ENCODE measurements at regions not wholly inside any gene's neighbourhood (a gene's known extent, or its start where the extent isn't known, plus 50 kb on each side); places are given as distances from the start of the nearest gene placed in this dataset.
"Not testable (repeated sequence)": the region's sequence is repeated elsewhere in the genome, so short reads cannot be mapped to it uniquely, and the experiment has no call there.

GRCh38 chr7:63065684-63066083 lies 933.0 kb upstream of the ZNF722 start:
- BruUV-seq (replicated peaks), result no TSS peak
- no peaks in the 10 kb centered on the region for H3K27me3 ChIP-seq (replicated peaks; ENCODE audit: insufficient read depth, low read depth, low read length, poor library complexity)
- no peak for DNase-seq (ENCODE audit: low spot score)
- H3K9me3 ChIP-seq (ENCODE audit: low read depth, low read length, poor library complexity, severe bottlenecking), result peaks cover 5% of the 10 kb centered on the region
- no peaks in the 10 kb centered on the region for H3K36me3 ChIP-seq (ENCODE audit: insufficient read depth, low read length, poor library complexity, severe bottlenecking)
- no peaks in the 10 kb centered on the region for H3K4me1 ChIP-seq (ENCODE audit: insufficient read depth, low read length, poor library complexity, severe bottlenecking)
- ChIA-PET CTCF (no interaction called here), POLR2A (ENCODE audit: low non-redundant PET) (no interaction called here)
- TF ChIP-seq, protein P1, sequence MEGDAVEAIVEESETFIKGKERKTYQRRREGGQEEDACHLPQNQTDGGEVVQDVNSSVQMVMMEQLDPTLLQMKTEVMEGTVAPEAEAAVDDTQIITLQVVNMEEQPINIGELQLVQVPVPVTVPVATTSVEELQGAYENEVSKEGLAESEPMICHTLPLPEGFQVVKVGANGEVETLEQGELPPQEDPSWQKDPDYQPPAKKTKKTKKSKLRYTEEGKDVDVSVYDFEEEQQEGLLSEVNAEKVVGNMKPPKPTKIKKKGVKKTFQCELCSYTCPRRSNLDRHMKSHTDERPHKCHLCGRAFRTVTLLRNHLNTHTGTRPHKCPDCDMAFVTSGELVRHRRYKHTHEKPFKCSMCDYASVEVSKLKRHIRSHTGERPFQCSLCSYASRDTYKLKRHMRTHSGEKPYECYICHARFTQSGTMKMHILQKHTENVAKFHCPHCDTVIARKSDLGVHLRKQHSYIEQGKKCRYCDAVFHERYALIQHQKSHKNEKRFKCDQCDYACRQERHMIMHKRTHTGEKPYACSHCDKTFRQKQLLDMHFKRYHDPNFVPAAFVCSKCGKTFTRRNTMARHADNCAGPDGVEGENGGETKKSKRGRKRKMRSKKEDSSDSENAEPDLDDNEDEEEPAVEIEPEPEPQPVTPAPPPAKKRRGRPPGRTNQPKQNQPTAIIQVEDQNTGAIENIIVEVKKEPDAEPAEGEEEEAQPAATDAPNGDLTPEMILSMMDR (conservative IDR thresholded peaks at IDR 0.05; ENCODE audit: low read depth, low read length), result no peak
- no peak for TF ChIP-seq EZH2 (IDR thresholded peaks at IDR 0.05; ENCODE audit: borderline replicate concordance, low read depth, low read length, poor library complexity, severe bottlenecking)
- no peak overlapping the region for H3K27ac ChIP-seq (ENCODE audit: low read depth, low read length, poor library complexity, severe bottlenecking)
- intact Hi-C loops (cut with micrococcal nuclease; ENCODE audit: unreplicated experiment), result no loop called here
- no peak overlapping the region for H3K4me3 ChIP-seq (ENCODE audit: low read depth, low read length, poor library complexity, severe bottlenecking)

DNA sequence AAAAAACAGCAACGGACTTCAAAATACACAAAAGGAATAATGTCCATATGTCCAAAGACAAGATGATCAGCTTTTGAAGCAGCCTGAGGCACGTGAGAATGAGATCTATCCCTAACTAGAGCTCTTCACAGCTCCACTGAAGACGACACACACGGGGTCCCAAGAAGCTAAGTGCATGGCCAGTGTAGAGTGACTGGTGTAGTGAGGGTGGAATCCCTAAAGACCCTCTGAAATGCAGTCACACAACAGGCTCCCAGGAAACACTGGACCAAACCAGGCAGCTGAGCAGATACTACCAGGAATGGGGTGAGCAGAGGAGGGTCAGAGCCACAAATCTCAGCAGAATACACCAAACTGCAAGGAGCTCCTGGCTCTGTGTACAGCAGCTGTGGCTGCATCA lies 932.4 kb upstream of the ZNF722 start:
- intact Hi-C loops (cut with micrococcal nuclease; ENCODE audit: unreplicated experiment); CTCF ChIA-PET: not testable (repeated sequence)

GRCh38 chr7:63067897-63068585 lies 930.6 kb upstream of the ZNF722 start:
- TF ChIP-seq EZH2 (IDR thresholded peaks at IDR 0.05; ENCODE audit: borderline replicate concordance, low read depth, low read length, poor library complexity, severe bottlenecking), result no peak
- TF ChIP-seq, protein P1 (conservative IDR thresholded peaks at IDR 0.05; ENCODE audit: low read depth, low read length), result no peak
- POLR2A ChIA-PET (ENCODE audit: low non-redundant PET), result no interaction called here
- H3K27ac ChIP-seq (ENCODE audit: low read depth, low read length, poor library complexity, severe bottlenecking), result no peak overlapping the region
- no peaks in the 10 kb centered on the region for H3K4me1 ChIP-seq (ENCODE audit: insufficient read depth, low read length, poor library complexity, severe bottlenecking)
- no peak for DNase-seq (ENCODE audit: low spot score)
- H3K4me3 ChIP-seq (ENCODE audit: low read depth, low read length, poor library complexity, severe bottlenecking), result no peak overlapping the region
- BruUV-seq (replicated peaks), result no TSS peak
- H3K36me3 ChIP-seq (ENCODE audit: insufficient read depth, low read length, poor library complexity, severe bottlenecking), result no peaks in the 10 kb centered on the region
- peaks cover 16% of the 10 kb centered on the region for H3K9me3 ChIP-seq (ENCODE audit: low read depth, low read length, poor library complexity, severe bottlenecking)
- CTCF ChIA-PET, result no interaction called here
- intact Hi-C loops (cut with micrococcal nuclease; ENCODE audit: unreplicated experiment), result no loop called here
- H3K27me3 ChIP-seq (replicated peaks; ENCODE audit: insufficient read depth, low read depth, low read length, poor library complexity), result no peaks in the 10 kb centered on the region

More for the DNA sequence above, 932.4 kb upstream of the ZNF722 start:
- DNase-seq (ENCODE audit: low spot score); POLR2A ChIA-PET (ENCODE audit: low non-redundant PET); H3K36me3 ChIP-seq (ENCODE audit: insufficient read depth, low read length, poor library complexity, severe bottlenecking); BruUV-seq (replicated peaks); H3K4me3 ChIP-seq (ENCODE audit: low read depth, low read length, poor library complexity, severe bottlenecking); H3K9me3 ChIP-seq (ENCODE audit: low read depth, low read length, poor library complexity, severe bottlenecking); H3K4me1 ChIP-seq (ENCODE audit: insufficient read depth, low read length, poor library complexity, severe bottlenecking); H3K27ac ChIP-seq (ENCODE audit: low read depth, low read length, poor library complexity, severe bottlenecking); H3K27me3 ChIP-seq (replicated peaks; ENCODE audit: insufficient read depth, low read depth, low read length, poor library complexity): not testable (repeated sequence)

GRCh38 chr7:63070696-63071095 lies 928.0 kb upstream of the ZNF722 start:
- Histone ChIP-seq H3K36me3 (ENCODE audit: insufficient read depth, low read length, poor library complexity, severe bottlenecking) (no peaks in the 10 kb centered on the region), H3K27ac (ENCODE audit: low read depth, low read length, poor library complexity, severe bottlenecking) (no peak overlapping the region), H3K9me3 (ENCODE audit: low read depth, low read length, poor library complexity, severe bottlenecking) (peaks cover 19% of the 10 kb centered on the region), H3K27me3 (replicated peaks; ENCODE audit: insufficient read depth, low read depth, low read length, poor library complexity) (no peaks in the 10 kb centered on the region), H3K4me3 (ENCODE audit: low read depth, low read length, poor library complexity, severe bottlenecking) (no peak overlapping the region), H3K4me1 (ENCODE audit: insufficient read depth, low read length, poor library complexity, severe bottlenecking) (no peaks in the 10 kb centered on the region)
- intact Hi-C loops (cut with micrococcal nuclease; ENCODE audit: unreplicated experiment), result no loop called here
- TF ChIP-seq, protein P1 (conservative IDR thresholded peaks at IDR 0.05; ENCODE audit: low read depth, low read length), result no peak
- TF ChIP-seq EZH2 (IDR thresholded peaks at IDR 0.05; ENCODE audit: borderline replicate concordance, low read depth, low read length, poor library complexity, severe bottlenecking), result no peak
- CTCF ChIA-PET, result no interaction called here
- BruUV-seq (replicated peaks), result no TSS peak
- DNase-seq (ENCODE audit: low spot score), result no peak
- POLR2A ChIA-PET (ENCODE audit: low non-redundant PET), result no interaction called here

All from A673 (cell line).